SK-N-MC (cell line): ENCODE measurements at regions not wholly inside any gene's neighbourhood (a gene's known extent, or its start where the extent isn't known, plus 50 kb on each side); places are given as distances from the start of the nearest gene placed in this dataset.

Experiments used
- DNase-seq: peaks from one replicate; pipeline ENCODE4 v3.0.0-alpha.2; 2011; ENCODE audit warnings: low read depth, low spot score
- H3K27ac ChIP-seq: fragments of 200-600 bp; sonication (generic); 2 replicates; pipeline ENCODE4 v1.5.1; 2016; ENCODE audit warnings: mixed run types
- H3K36me3 ChIP-seq: fragments of 200-600 bp; sonication (generic); 2 replicates; pipeline ENCODE4 v1.6.1; 2017; ENCODE audit warnings: antibody characterized with exemption, low read length, mixed read lengths; ENCODE audit not compliant: insufficient read depth
- H3K4me3 ChIP-seq: fragments of 200-600 bp; sonication (generic); 2 replicates; pipeline ENCODE4 v1.5.1; 2016
- H3K9ac ChIP-seq: fragments of 200-600 bp; sonication (generic); 2 replicates; pipeline ENCODE4 v1.8.0; 2017; ENCODE audit warnings: mixed run types, mixed read lengths; ENCODE audit not compliant: insufficient read length
- H3K9me3 ChIP-seq: fragments of 200-600 bp; sonication (generic); 2 replicates; pipeline ENCODE4 v1.6.1; 2017; ENCODE audit warnings: low read depth, mild to moderate bottlenecking, antibody characterized with exemption, low read length, moderate library complexity, mixed read lengths
- EZH2 ChIP-seq: fragments of 200-600 bp; sonication (generic); IDR thresholded peaks from one replicate; pipeline ENCODE4 v1.6.1; 2017; ENCODE audit warnings: antibody characterized with exemption
- FOXP2 ChIP-seq: optimal IDR thresholded peaks from 2 replicates; pipeline ENCODE3; 2011; ENCODE audit warnings: mild to moderate bottlenecking, moderate library complexity; ENCODE audit not compliant: insufficient read depth; ENCODE audit errors: extremely low read length, control extremely low read depth
- POLR2AphosphoS5 ChIP-seq: IDR thresholded peaks from 2 replicates; pipeline ENCODE4 v1.6.1; 2012; ENCODE audit warnings: mild to moderate bottlenecking, low read depth, low read length, borderline replicate concordance

- DNase-seq = no peak
- H3K4me3 ChIP-seq = no peak overlapping the region
- no peaks in the 10 kb centered on the region for H3K9me3 ChIP-seq
- H3K27ac ChIP-seq = no peak overlapping the region
- TF ChIP-seq EZH2 (no peak), FOXP2 (no peak), POLR2AphosphoS5 (no peak)
- H3K36me3 ChIP-seq = no peaks in the 10 kb centered on the region
- H3K9ac ChIP-seq = no peak overlapping the region
These were observed 232.9 kb upstream of the CDH2 start for GRCh38 chr18:28409811-28410210.

DNA sequence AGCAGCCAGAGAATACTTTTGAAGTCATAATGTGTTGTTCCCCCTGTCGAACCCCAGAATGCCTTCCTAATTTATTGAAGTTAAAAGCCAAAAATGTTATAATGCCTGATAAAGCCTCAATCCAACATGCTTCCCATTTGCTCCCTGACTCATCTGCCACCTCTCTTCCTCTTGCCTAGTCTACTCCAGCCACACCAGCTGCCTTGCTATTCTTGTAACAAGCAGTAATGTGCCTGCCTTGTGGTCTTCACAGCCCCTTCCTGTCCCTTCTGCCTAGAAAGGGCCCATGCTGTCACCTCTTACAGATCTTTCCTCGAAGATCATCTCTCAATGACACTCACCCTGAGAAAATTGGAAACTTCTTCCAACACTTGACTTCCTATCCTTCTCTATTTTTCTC is 231.6 kb upstream of the CDH2 start:
- DNase-seq = no peak
- no peak overlapping the region for H3K4me3 ChIP-seq
- no peak overlapping the region for H3K9ac ChIP-seq
- H3K27ac ChIP-seq = no peak overlapping the region
- H3K9me3 ChIP-seq = no peaks in the 10 kb centered on the region
- no peaks in the 10 kb centered on the region for H3K36me3 ChIP-seq
- no peak for TF ChIP-seq FOXP2
- no peak for TF ChIP-seq POLR2AphosphoS5
- TF ChIP-seq EZH2 = no peak

DNA sequence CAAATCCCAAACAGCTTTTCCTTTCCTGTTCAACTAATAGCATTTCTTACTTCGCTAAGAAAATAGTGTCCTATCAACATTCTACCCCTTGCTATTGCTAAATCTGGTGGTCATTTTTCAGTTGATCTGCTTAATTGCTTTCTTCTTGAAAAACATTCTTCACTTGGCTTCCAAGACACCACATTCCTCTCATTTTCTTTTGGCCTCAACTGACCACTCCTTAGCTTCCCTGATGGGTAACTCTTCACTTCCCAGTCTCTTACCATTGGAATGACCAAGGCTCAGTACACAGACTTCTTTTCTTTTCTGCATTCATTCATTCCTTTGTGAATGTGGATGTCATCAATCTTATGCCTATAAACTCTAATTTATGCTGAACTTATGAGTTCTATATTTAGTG is 230.8 kb upstream of the CDH2 start:
- Histone ChIP-seq H3K4me3 (no peak overlapping the region), H3K9me3 (no peaks in the 10 kb centered on the region), H3K36me3 (no peaks in the 10 kb centered on the region), H3K27ac (no peak overlapping the region), H3K9ac (no peak overlapping the region)
- TF ChIP-seq EZH2 = no peak
- no peak for TF ChIP-seq POLR2AphosphoS5
- TF ChIP-seq FOXP2 = no peak
- no peak for DNase-seq

- Histone ChIP-seq H3K9ac (no peak overlapping the region), H3K27ac (no peak overlapping the region), H3K4me3 (no peak overlapping the region), H3K9me3 (no peaks in the 10 kb centered on the region), H3K36me3 (no peaks in the 10 kb centered on the region)
- no peak for TF ChIP-seq FOXP2
- TF ChIP-seq POLR2AphosphoS5 = no peak
- TF ChIP-seq EZH2 = no peak
- no peak for DNase-seq
These were observed 229.6 kb upstream of the CDH2 start for GRCh38 chr18:28406533-28406932.

GRCh38 chr18:28404694-28405093 is 227.8 kb upstream of the CDH2 start:
- no peak for DNase-seq
- Histone ChIP-seq H3K36me3 (no peaks in the 10 kb centered on the region), H3K9ac (no peak overlapping the region), H3K4me3 (no peak overlapping the region), H3K9me3 (no peaks in the 10 kb centered on the region), H3K27ac (no peak overlapping the region)
- TF ChIP-seq FOXP2 = no peak
- no peak for TF ChIP-seq POLR2AphosphoS5
- TF ChIP-seq EZH2 = no peak

DNA sequence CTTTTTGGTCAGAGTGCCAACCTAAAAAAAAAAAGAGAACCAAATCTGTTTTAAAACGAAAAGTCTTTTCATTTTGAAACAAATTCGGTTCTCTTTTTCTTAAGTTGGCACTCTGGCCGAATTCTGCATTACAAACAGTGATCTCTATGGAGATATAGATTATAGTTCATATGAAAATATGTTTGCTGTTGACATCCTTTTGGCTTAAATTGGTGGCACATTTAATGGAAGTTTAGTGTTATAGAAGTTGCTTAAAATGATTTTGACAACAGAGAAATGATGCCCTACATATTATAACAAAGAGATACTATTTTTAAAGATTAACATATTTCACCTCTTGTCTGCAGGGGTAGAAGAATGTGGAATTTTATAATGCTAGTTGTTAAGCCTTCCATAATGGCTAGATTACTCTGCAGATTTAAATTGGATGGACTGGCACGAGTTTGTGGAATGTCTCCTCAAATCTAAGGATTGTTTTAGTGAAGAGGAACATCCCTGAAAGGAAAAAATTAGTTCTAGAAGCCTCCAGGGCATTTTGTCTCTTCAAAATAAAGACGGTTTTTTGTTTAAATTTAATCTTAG is 222.9 kb upstream of the CDH2 start:
- Histone ChIP-seq H3K36me3 (no peaks in the 10 kb centered on the region), H3K9ac (no peak overlapping the region), H3K27ac (no peak overlapping the region), H3K4me3 (no peak overlapping the region), H3K9me3 (no peaks in the 10 kb centered on the region)
- TF ChIP-seq EZH2 = no peak
- no peak for TF ChIP-seq POLR2AphosphoS5
- TF ChIP-seq FOXP2 = no peak
- no peak for DNase-seq

DNA sequence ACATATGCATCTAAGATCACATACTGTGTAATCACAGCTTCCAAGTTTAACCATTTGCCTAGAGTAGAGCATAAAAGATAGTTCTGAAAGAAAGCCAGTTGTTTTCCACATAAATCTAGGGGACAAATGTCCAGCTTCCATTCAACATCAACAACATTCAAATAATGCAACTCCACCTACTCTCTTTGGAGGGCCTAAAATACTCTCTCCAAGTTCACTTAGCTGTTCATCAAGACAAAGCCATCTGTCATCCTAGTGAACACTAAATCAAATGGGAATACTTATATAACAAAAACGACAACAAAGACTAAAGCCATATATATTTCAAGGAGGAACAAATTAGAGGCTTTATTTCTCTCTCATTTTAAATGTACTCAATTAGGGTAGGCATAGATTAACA is 221.5 kb upstream of the CDH2 start:
- Histone ChIP-seq H3K9ac (no peak overlapping the region), H3K27ac (no peak overlapping the region), H3K36me3 (no peaks in the 10 kb centered on the region), H3K4me3 (no peak overlapping the region), H3K9me3 (no peaks in the 10 kb centered on the region)
- DNase-seq = no peak
- TF ChIP-seq FOXP2 (no peak), POLR2AphosphoS5 (no peak), EZH2 (no peak)

- H3K36me3 ChIP-seq = no peaks in the 10 kb centered on the region
- H3K4me3 ChIP-seq = no peak overlapping the region
- no peak for DNase-seq
- no peaks in the 10 kb centered on the region for H3K9me3 ChIP-seq
- H3K27ac ChIP-seq = no peak overlapping the region
- TF ChIP-seq FOXP2 = no peak
- no peak for TF ChIP-seq POLR2AphosphoS5
- TF ChIP-seq EZH2 = no peak
- H3K9ac ChIP-seq = no peak overlapping the region
These were observed 213.1 kb upstream of the CDH2 start for GRCh38 chr18:28390022-28390421.
